HL-60 (cell line): ENCODE measurements at regions not wholly inside any gene's neighbourhood (a gene's known extent, or its start where the extent isn't known, plus 50 kb on each side); places are given as distances from the start of the nearest gene placed in this dataset.

Source experiments
- DNase-seq, 2 experiments: peaks; one replicate each; pipeline ENCODE4 v3.0.0-alpha.2; 2010 to 2020; ENCODE audit warnings: low read depth in 1 of 2, low spot score in 1 of 2
- H3K27ac ChIP-seq: fragments of 250-450 bp; sonication (Bioruptor Pico); replicated peaks from 2 replicates; pipeline ENCODE4 v1.5.1; 2020; ENCODE audit warnings: mild to moderate bottlenecking, moderate library complexity
- H3K27me3 ChIP-seq: fragments of 250-450 bp; sonication (Bioruptor Pico); 2 replicates; pipeline ENCODE4 v1.5.1; 2021; ENCODE audit warnings: mild to moderate bottlenecking, moderate library complexity; ENCODE audit not compliant: insufficient read depth, poor library complexity, severe bottlenecking
- H3K4me3 ChIP-seq: replicated peaks from 2 replicates; pipeline ENCODE4 v1.5.1; 2011; ENCODE audit warnings: mild to moderate bottlenecking, control low read depth, low read length; ENCODE audit not compliant: insufficient read depth
- GABPA ChIP-seq: IDR thresholded peaks from 2 replicates; pipeline ENCODE4 v1.6.1; 2012; ENCODE audit warnings: low read depth
- POLR2AphosphoS5 ChIP-seq: IDR thresholded peaks from 2 replicates; pipeline ENCODE4 v1.6.1; 2012; ENCODE audit warnings: low read depth
- SPI1 ChIP-seq: IDR thresholded peaks from 2 replicates; pipeline ENCODE4 v1.6.1; 2012; ENCODE audit warnings: low read depth, mild to moderate bottlenecking, borderline replicate concordance
- TF ChIP-seq, protein P1 (sequence below): IDR thresholded peaks from 2 replicates; pipeline ENCODE4 v1.6.1; 2012; ENCODE audit warnings: low read depth; ENCODE audit not compliant: insufficient replicate concordance
- TF ChIP-seq, protein P2 (sequence below): IDR thresholded peaks from one replicate; pipeline ENCODE4 v1.5.1; 2011; ENCODE audit warnings: low read length, control low read depth, inconsistent platforms; ENCODE audit not compliant: insufficient read depth

DNA sequence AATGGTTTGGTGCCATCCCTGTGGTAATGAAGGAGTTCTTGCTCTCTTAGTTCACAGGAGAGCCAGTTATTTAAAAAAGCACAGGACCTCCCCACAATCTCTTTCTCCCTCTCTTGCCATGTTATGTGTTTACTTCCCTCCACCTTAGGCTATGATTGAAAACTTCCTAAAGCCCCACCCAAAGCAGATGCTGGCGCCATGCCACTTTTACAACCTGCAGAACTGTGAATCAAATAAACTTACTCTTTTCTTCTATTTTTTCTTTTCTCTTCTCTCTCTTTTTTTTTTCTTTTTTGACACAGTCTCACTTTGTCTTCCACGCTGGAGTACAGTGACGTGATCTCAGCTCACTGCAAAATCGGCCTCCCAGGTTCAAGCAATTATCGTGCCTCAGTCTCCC lies 508.4 kb upstream of the EPHA7 start:
- no peaks in the 10 kb centered on the region for H3K27me3 ChIP-seq
- H3K27ac ChIP-seq: no peak overlapping the region
- TF ChIP-seq, protein P1, sequence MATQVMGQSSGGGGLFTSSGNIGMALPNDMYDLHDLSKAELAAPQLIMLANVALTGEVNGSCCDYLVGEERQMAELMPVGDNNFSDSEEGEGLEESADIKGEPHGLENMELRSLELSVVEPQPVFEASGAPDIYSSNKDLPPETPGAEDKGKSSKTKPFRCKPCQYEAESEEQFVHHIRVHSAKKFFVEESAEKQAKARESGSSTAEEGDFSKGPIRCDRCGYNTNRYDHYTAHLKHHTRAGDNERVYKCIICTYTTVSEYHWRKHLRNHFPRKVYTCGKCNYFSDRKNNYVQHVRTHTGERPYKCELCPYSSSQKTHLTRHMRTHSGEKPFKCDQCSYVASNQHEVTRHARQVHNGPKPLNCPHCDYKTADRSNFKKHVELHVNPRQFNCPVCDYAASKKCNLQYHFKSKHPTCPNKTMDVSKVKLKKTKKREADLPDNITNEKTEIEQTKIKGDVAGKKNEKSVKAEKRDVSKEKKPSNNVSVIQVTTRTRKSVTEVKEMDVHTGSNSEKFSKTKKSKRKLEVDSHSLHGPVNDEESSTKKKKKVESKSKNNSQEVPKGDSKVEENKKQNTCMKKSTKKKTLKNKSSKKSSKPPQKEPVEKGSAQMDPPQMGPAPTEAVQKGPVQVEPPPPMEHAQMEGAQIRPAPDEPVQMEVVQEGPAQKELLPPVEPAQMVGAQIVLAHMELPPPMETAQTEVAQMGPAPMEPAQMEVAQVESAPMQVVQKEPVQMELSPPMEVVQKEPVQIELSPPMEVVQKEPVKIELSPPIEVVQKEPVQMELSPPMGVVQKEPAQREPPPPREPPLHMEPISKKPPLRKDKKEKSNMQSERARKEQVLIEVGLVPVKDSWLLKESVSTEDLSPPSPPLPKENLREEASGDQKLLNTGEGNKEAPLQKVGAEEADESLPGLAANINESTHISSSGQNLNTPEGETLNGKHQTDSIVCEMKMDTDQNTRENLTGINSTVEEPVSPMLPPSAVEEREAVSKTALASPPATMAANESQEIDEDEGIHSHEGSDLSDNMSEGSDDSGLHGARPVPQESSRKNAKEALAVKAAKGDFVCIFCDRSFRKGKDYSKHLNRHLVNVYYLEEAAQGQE: no peak
- TF ChIP-seq SPI1 (no peak), GABPA (no peak), POLR2AphosphoS5 (no peak)
- TF ChIP-seq, protein P2, sequence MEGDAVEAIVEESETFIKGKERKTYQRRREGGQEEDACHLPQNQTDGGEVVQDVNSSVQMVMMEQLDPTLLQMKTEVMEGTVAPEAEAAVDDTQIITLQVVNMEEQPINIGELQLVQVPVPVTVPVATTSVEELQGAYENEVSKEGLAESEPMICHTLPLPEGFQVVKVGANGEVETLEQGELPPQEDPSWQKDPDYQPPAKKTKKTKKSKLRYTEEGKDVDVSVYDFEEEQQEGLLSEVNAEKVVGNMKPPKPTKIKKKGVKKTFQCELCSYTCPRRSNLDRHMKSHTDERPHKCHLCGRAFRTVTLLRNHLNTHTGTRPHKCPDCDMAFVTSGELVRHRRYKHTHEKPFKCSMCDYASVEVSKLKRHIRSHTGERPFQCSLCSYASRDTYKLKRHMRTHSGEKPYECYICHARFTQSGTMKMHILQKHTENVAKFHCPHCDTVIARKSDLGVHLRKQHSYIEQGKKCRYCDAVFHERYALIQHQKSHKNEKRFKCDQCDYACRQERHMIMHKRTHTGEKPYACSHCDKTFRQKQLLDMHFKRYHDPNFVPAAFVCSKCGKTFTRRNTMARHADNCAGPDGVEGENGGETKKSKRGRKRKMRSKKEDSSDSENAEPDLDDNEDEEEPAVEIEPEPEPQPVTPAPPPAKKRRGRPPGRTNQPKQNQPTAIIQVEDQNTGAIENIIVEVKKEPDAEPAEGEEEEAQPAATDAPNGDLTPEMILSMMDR: no peak
- no peak overlapping the region for H3K4me3 ChIP-seq
- no peak for DNase-seq

DNA sequence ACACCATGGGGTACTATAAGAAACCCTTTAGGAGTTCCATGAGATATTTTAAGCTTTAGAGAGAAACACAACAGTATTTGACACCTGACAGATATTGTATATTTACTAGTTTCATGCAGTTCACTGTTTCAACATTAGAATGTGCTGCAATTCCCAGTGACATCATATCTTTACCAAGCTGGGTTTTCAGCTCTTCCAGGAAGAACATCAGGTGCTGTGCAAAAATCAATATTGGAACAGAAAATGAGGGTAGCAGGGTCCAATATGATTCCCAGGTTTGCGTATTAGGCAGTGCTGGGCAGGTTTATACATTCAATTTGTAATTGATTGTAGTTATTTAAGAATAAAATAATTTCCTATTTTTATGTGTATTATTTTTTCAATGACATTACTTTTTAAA lies 500.0 kb upstream of the EPHA7 start:
- TF ChIP-seq, protein P1: no peak
- TF ChIP-seq POLR2AphosphoS5: no peak
- TF ChIP-seq SPI1: no peak
- TF ChIP-seq, protein P2: no peak
- no peak for TF ChIP-seq GABPA

DNA sequence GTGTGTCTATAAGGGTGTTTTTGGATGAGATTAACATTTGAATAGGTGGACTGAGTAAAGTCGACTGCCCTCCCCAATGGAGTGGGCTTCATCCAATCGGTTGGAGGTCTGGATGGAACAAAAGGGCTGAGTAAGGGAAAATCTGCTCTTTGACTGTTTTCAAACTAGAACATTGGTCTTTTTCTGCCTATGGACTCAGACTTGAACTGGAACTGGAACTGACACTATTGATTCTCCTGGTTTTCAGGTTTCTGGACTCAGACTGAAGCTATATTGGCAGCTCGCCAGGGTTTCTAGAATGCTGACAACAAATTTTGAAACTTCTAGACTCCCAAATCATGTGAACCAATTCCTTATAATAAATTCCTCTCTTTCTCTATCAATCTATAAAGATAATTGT lies 498.9 kb upstream of the EPHA7 start:
- Histone ChIP-seq H3K27ac (no peak overlapping the region), H3K27me3 (no peaks in the 10 kb centered on the region), H3K4me3 (no peak overlapping the region)
- DNase-seq: no peak
- TF ChIP-seq, protein P1: no peak
- TF ChIP-seq SPI1: no peak

More for the DNA sequence above, 500.0 kb upstream of the EPHA7 start:
- DNase-seq: no peak
- Histone ChIP-seq H3K27ac (no peak overlapping the region), H3K4me3 (no peak overlapping the region), H3K27me3 (no peaks in the 10 kb centered on the region)

DNA sequence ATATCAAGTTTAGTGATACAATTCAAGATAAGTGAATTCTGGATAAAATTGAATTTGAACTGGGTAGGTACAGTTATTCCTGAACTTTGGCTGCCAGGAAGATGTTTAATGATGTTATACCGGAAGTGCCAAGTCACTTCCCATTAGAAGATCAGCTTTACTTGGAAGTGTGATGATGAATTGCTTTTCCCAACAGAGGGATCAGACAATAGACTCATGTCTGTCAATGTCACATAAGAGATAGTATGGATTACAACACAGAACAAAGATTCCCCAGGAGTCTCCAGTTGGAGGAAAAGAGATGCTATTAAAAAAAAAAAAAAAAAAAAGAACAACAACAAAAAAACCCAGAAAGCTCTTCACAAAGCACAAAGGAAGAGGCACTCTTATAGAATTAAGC lies 497.9 kb upstream of the EPHA7 start:
- no peak for DNase-seq
- Histone ChIP-seq H3K27ac (no peak overlapping the region), H3K4me3 (no peak overlapping the region), H3K27me3 (no peaks in the 10 kb centered on the region)
- TF ChIP-seq GABPA: no peak
